ENCODE measurements at regions not wholly inside any gene's neighbourhood (a gene's known extent, or its start where the extent isn't known, plus 50 kb on each side); places are given as distances from the start of the nearest gene placed in this dataset.

DNA sequence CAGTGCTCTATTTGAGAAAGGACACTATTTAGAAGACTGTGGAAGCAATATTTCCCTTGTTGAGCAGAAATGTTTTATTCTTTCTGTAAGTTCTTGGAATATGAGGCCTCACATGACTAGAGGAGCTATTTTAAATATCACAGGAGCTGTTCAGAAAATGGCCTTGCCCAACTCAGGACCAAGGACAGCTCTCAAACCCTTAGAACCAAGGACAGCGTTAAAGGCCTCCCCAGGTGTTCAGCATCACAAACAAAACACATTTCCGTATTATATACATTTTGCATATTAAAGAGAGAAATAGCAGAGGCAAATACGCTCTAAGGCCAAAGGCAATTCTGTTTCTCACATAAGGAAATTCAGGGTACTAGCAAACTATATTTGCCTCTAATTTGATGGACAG is 631.4 kb downstream of the CDH26 start:
- TF ChIP-seq, protein P1, sequence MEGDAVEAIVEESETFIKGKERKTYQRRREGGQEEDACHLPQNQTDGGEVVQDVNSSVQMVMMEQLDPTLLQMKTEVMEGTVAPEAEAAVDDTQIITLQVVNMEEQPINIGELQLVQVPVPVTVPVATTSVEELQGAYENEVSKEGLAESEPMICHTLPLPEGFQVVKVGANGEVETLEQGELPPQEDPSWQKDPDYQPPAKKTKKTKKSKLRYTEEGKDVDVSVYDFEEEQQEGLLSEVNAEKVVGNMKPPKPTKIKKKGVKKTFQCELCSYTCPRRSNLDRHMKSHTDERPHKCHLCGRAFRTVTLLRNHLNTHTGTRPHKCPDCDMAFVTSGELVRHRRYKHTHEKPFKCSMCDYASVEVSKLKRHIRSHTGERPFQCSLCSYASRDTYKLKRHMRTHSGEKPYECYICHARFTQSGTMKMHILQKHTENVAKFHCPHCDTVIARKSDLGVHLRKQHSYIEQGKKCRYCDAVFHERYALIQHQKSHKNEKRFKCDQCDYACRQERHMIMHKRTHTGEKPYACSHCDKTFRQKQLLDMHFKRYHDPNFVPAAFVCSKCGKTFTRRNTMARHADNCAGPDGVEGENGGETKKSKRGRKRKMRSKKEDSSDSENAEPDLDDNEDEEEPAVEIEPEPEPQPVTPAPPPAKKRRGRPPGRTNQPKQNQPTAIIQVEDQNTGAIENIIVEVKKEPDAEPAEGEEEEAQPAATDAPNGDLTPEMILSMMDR (IDR thresholded peaks at IDR 0.05; ENCODE audit: low read length): no peak
- TF ChIP-seq EZH2phosphoT487 (IDR thresholded peaks at IDR 0.05; ENCODE audit: low read length): no peak
